IPS DF 4.7 (cell line): ENCODE measurements at regions not wholly inside any gene's neighbourhood (a gene's known extent, or its start where the extent isn't known, plus 50 kb on each side); places are given as distances from the start of the nearest gene placed in this dataset.

Source experiments
- DNase-seq: peaks from one replicate; pipeline ENCODE4 v3.0.0-alpha.2; 2013; ENCODE audit warnings: low spot score; ENCODE audit errors: extremely low read depth

GRCh38 chr1:193306430-193306829 lies 120.0 kb upstream of the B3GALT2 start:
- no peak for DNase-seq
